Endothelial cell of umbilical vein (primary cell): ENCODE measurements at regions not wholly inside any gene's neighbourhood (a gene's known extent, or its start where the extent isn't known, plus 50 kb on each side); places are given as distances from the start of the nearest gene placed in this dataset.

Experiments
- BruUV-seq: library from RNA; stranded (reverse); fragments of 400-500 nt; replicated peaks from 2 replicates; lab custom pipeline; 2021; lab: Mats Ljungman, UMichigan
- CTCF ChIA-PET: fragments of 300-600, 350-600 bp; sonication (Branson Sonifier 250); formaldehyde crosslinking; loops from one replicate; lab custom pipeline; 2021; ENCODE audit warnings: antibody characterized with exemption, inconsistent platforms; lab: Charles Lee
- POLR2A ChIA-PET: fragments of 300-600, 350-600 bp; sonication (Branson Sonifier 250); formaldehyde crosslinking; loops from one replicate; lab custom pipeline; 2021; ENCODE audit warnings: antibody characterized with exemption, inconsistent platforms; lab: Charles Lee
- DNase-seq: peaks from one replicate; pipeline ENCODE4 v3.0.0-alpha.2; 2011; ENCODE audit warnings: low read depth, low spot score
- FAIRE-seq: peaks from 2 replicates; lab custom pipeline; 2011; peaks lifted over from hg19 to GRCh38; lab: Jason Lieb, UNC
- H2AFZ ChIP-seq: 2 replicates; pipeline ENCODE4 v1.6.0; 2012; ENCODE audit warnings: low read depth, low read length, control low read depth, inconsistent platforms
- H3K27ac ChIP-seq: 2 replicates; pipeline ENCODE4 v1.5.1; 2011; ENCODE audit warnings: low read depth, mild to moderate bottlenecking, control low read depth, low read length, moderate library complexity; ENCODE audit not compliant: insufficient read depth
- H3K27me3 ChIP-seq, 2 experiments: 2 replicates each; pipeline versions ENCODE4 v1.6.0 to v1.6.1; 2011; ENCODE audit warnings: low read length in 2 of 2, mixed read lengths in 1 of 2; ENCODE audit not compliant: control insufficient read depth in 2 of 2, insufficient read depth in 2 of 2
- H3K36me3 ChIP-seq, 2 experiments: 2 replicates in 1 of 2; 3 replicates in 1 of 2; pipeline ENCODE4 v1.5.1; 2011; ENCODE audit warnings: low read length in 2 of 2, mild to moderate bottlenecking in 1 of 2, moderate library complexity in 1 of 2; ENCODE audit not compliant: control insufficient read depth in 2 of 2, insufficient read depth in 2 of 2; ENCODE audit errors: extremely low read depth in 1 of 2
- H3K4me1 ChIP-seq: 3 replicates; pipeline ENCODE4 v1.5.1; 2011; ENCODE audit warnings: mild to moderate bottlenecking, low read length; ENCODE audit not compliant: control insufficient read depth, insufficient read depth; ENCODE audit errors: extremely low read depth
- H3K4me2 ChIP-seq: 2 replicates; pipeline ENCODE4 v1.6.1; 2011; ENCODE audit warnings: low read length, control low read depth, mixed read lengths; ENCODE audit not compliant: insufficient read depth
- H3K4me3 ChIP-seq, 3 experiments: fragments of 200-600 bp in 1 of 3; sonication (generic), shearing (Covaris generic) in 1 of 3; replicated peaks in 1 of 3; 2 replicates each; pipeline ENCODE4 v1.5.1; 2011 to 2016; ENCODE audit warnings: control low read depth in 3 of 3, low read length in 3 of 3, mild to moderate bottlenecking in 2 of 3, inconsistent platforms in 1 of 3, low read depth in 1 of 3, moderate library complexity in 1 of 3; ENCODE audit not compliant: insufficient read depth in 1 of 3
- H3K79me2 ChIP-seq: 2 replicates; pipeline ENCODE4 v1.6.0; 2012; ENCODE audit warnings: low read length, inconsistent platforms; ENCODE audit not compliant: control insufficient read depth, insufficient read depth
- H3K9ac ChIP-seq: replicated peaks from 2 replicates; pipeline ENCODE3; 2011; ENCODE audit warnings: low read length, control low read depth; ENCODE audit not compliant: insufficient read depth; ENCODE audit errors: extremely low read depth
- H3K9me1 ChIP-seq: replicated peaks from 3 replicates; pipeline ENCODE4 v1.6.0; 2011; ENCODE audit warnings: mild to moderate bottlenecking, low read length; ENCODE audit not compliant: control insufficient read depth, insufficient read depth; ENCODE audit errors: extremely low read depth
- H3K9me3 ChIP-seq: replicated peaks from 2 replicates; pipeline ENCODE4 v1.5.1; 2012; ENCODE audit warnings: low read length, inconsistent platforms; ENCODE audit not compliant: control insufficient read depth, insufficient read depth
- H4K20me1 ChIP-seq: replicated peaks from 2 replicates; pipeline ENCODE3; 2011; ENCODE audit warnings: mild to moderate bottlenecking, low read length; ENCODE audit not compliant: control insufficient read depth, insufficient read depth; ENCODE audit errors: extremely low read depth
- EZH2 ChIP-seq: IDR thresholded peaks from 2 replicates; pipeline ENCODE4 v1.6.1; 2012; ENCODE audit warnings: borderline replicate concordance, low read depth, mild to moderate bottlenecking, moderate library complexity, low read length, inconsistent platforms; ENCODE audit not compliant: severe bottlenecking
- FOS ChIP-seq: IDR thresholded peaks from 2 replicates; pipeline ENCODE4 v1.6.1; 2011; ENCODE audit warnings: mild to moderate bottlenecking, low read length, moderate library complexity, borderline replicate concordance; ENCODE audit not compliant: insufficient read depth
- GATA2 ChIP-seq: IDR thresholded peaks from 2 replicates; pipeline ENCODE4 v1.7.0; 2011; ENCODE audit warnings: low read depth, mild to moderate bottlenecking, moderate library complexity, mixed read lengths, low read length; ENCODE audit not compliant: insufficient read length, insufficient read depth
- JUN ChIP-seq: IDR thresholded peaks from 2 replicates; pipeline ENCODE4 v1.6.1; 2011; ENCODE audit warnings: borderline replicate concordance, low read depth; ENCODE audit not compliant: insufficient read length, insufficient read depth
- MYC ChIP-seq: IDR thresholded peaks from one replicate; pipeline ENCODE4 v1.6.1; 2011; ENCODE audit warnings: mild to moderate bottlenecking, low read depth, low read length
- POLR2A ChIP-seq: IDR thresholded peaks from 2 replicates; pipeline ENCODE4 v1.6.1; 2012; ENCODE audit warnings: low read depth, mild to moderate bottlenecking, control low read depth, low read length
- POLR2AphosphoS5 ChIP-seq: IDR thresholded peaks from 2 replicates; pipeline ENCODE4 v1.6.1; 2012; ENCODE audit warnings: low read depth, mild to moderate bottlenecking, control low read depth, low read length, moderate library complexity; ENCODE audit not compliant: insufficient read depth
- dilution Hi-C: fragments of 300-500 bp; cut with MboI; formaldehyde crosslinking; loops from one replicate; pipeline ENCODE4 v1.15.0; 2019; ENCODE audit warnings: low sequenced_read_pairs; ENCODE audit not compliant: extremely low pct_ligation_motif_present
- intact Hi-C: fragments of 100-400 bp; cut with micrococcal nuclease; formaldehyde crosslinking; loops from one replicate; pipeline ENCODE4 v1.10.0; 2022
- TF ChIP-seq, protein P1 (sequence below): IDR thresholded peaks from 2 replicates; pipeline ENCODE4 v1.6.1; 2011; ENCODE audit not compliant: insufficient read depth, insufficient read length
- TF ChIP-seq, protein P2 (sequence below), 2 donors: IDR thresholded peaks; 1 replicate in 1 of 2; 2 replicates in 1 of 2; pipeline ENCODE4 v1.5.1; 2011; ENCODE audit warnings: low read length in 2 of 2, mild to moderate bottlenecking in 2 of 2, moderate library complexity in 2 of 2, control low read depth in 1 of 2, inconsistent platforms in 1 of 2, low read depth in 1 of 2; ENCODE audit not compliant: insufficient read depth in 1 of 2; ENCODE audit errors: extremely low read depth in 1 of 2

DNA sequence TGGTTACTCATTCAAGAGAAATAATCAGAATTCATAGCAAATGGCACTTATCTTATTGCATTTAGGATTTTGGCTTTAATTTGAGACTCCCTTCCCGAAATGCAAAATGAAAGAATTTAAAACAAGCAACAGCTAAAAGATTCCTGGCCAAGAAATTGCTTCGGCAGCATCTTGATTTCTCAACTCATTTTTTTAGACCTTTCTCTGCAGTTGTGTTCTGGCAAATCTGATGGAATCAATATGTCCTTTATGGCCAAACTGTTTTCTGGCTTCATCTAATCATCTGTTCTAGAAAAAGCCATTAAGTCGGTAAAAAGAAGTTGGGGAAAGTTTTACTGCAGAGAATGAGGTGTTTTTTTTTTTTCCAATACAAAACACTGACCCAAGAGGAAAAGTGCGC, 172.1 kb downstream of the SLC16A9 start:
- BruUV-seq: no TSS peak
- no peaks in the 10 kb centered on the region for H3K79me2 ChIP-seq
- H4K20me1 ChIP-seq: no peaks in the 10 kb centered on the region
- no peaks in the 10 kb centered on the region for H3K27me3 ChIP-seq
- H3K4me1 ChIP-seq: peaks cover 11% of the 10 kb centered on the region
- H3K4me3 ChIP-seq: no peak overlapping the region
- ChIA-PET POLR2A (no interaction called here), CTCF (no interaction called here)
- dilution Hi-C loops: no loop called here
- no peak overlapping the region for H3K9ac ChIP-seq
- no peaks in the 10 kb centered on the region for H3K9me3 ChIP-seq
- no peak overlapping the region for H2AFZ ChIP-seq
- DNase-seq: no peak
- intact Hi-C loops: loop anchor here (5.0 kb wide), 1 partner anchor 40 kb away; no protein-coding TSS in a partner anchor
- no peaks in the 10 kb centered on the region for H3K9me1 ChIP-seq
- TF ChIP-seq GATA2 (no peak), FOS (no peak), POLR2AphosphoS5 (no peak), JUN (no peak), MYC (no peak), POLR2A (no peak), EZH2 (no peak)
- TF ChIP-seq, protein P1, sequence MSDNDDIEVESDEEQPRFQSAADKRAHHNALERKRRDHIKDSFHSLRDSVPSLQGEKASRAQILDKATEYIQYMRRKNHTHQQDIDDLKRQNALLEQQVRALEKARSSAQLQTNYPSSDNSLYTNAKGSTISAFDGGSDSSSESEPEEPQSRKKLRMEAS: no peak
- TF ChIP-seq, protein P2, sequence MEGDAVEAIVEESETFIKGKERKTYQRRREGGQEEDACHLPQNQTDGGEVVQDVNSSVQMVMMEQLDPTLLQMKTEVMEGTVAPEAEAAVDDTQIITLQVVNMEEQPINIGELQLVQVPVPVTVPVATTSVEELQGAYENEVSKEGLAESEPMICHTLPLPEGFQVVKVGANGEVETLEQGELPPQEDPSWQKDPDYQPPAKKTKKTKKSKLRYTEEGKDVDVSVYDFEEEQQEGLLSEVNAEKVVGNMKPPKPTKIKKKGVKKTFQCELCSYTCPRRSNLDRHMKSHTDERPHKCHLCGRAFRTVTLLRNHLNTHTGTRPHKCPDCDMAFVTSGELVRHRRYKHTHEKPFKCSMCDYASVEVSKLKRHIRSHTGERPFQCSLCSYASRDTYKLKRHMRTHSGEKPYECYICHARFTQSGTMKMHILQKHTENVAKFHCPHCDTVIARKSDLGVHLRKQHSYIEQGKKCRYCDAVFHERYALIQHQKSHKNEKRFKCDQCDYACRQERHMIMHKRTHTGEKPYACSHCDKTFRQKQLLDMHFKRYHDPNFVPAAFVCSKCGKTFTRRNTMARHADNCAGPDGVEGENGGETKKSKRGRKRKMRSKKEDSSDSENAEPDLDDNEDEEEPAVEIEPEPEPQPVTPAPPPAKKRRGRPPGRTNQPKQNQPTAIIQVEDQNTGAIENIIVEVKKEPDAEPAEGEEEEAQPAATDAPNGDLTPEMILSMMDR (IDR thresholded peaks at IDR 0.05; ENCODE audit: extremely low read depth in 1 of 2, insufficient read depth in 1 of 2, low read depth in 1 of 2, low read length in 2 of 2): no peak
- no peaks in the 10 kb centered on the region for H3K36me3 ChIP-seq
- H3K4me2 ChIP-seq: no peak overlapping the region
- no peak overlapping the region for H3K27ac ChIP-seq
- no peak for FAIRE-seq
